GM21786 (cell line): ENCODE measurements at regions not wholly inside any gene's neighbourhood (a gene's known extent, or its start where the extent isn't known, plus 50 kb on each side); places are given as distances from the start of the nearest gene placed in this dataset.

Experiments used
- ATAC-seq: cut with Tn5 transposase; IDR thresholded peaks from one replicate; pipeline ENCODE4 v1.9.1; 2021; ENCODE audit not compliant: unreplicated experiment

- ATAC-seq: no peak
Observed at GRCh38 chr5:175116466-175117048, 327.4 kb downstream of the DRD1 start.

- no peak for ATAC-seq
Observed at GRCh38 chr5:175115831-175116230, 328.2 kb downstream of the DRD1 start.

- ATAC-seq: no peak
Observed at GRCh38 chr5:175113947-175114346, 330.0 kb downstream of the DRD1 start.

- ATAC-seq: no peak
Observed at GRCh38 chr5:175109058-175109755, 334.8 kb downstream of the DRD1 start.

- ATAC-seq: no peak
Observed at GRCh38 chr5:175107865-175108264, 336.1 kb downstream of the DRD1 start.

GRCh38 chr5:175107028-175107588 lies 336.9 kb downstream of the DRD1 start:
- no peak for ATAC-seq

- ATAC-seq: no peak
Observed at GRCh38 chr5:175104677-175105076, 339.3 kb downstream of the DRD1 start.

GRCh38 chr5:175103746-175104145 lies 340.2 kb downstream of the DRD1 start:
- no peak for ATAC-seq

GRCh38 chr5:175102717-175103116 lies 341.3 kb downstream of the DRD1 start:
- ATAC-seq: no peak

- ATAC-seq: no peak
Observed at GRCh38 chr5:175098301-175098700, 345.7 kb downstream of the DRD1 start.

GRCh38 chr5:175096469-175097165 lies 347.4 kb downstream of the DRD1 start:
- no peak for ATAC-seq

- ATAC-seq: no peak
Observed at GRCh38 chr5:175094461-175094860, 349.5 kb downstream of the DRD1 start.

GRCh38 chr5:175092691-175093090 lies 351.3 kb downstream of the DRD1 start:
- ATAC-seq: no peak

- no peak for ATAC-seq
Observed at GRCh38 chr5:175088963-175089362, 355.0 kb downstream of the DRD1 start.

GRCh38 chr5:175082866-175083590 lies 358.6 kb downstream of the MSX2 start:
- ATAC-seq: no peak

GRCh38 chr5:175082346-175082745 lies 358.0 kb downstream of the MSX2 start:
- no peak for ATAC-seq

- no peak for ATAC-seq
Observed at GRCh38 chr5:175079707-175080106, 355.3 kb downstream of the MSX2 start.

- ATAC-seq: no peak
Observed at GRCh38 chr5:175070283-175070682, 345.9 kb downstream of the MSX2 start.

- ATAC-seq: no peak
Observed at GRCh38 chr5:175060257-175060656, 335.9 kb downstream of the MSX2 start.

GRCh38 chr5:175059687-175060211 lies 335.4 kb downstream of the MSX2 start:
- ATAC-seq: no peak

GRCh38 chr5:175056831-175057230 lies 332.4 kb downstream of the MSX2 start:
- ATAC-seq: no peak
